ENCODE measurements at regions not wholly inside any gene's neighbourhood (a gene's known extent, or its start where the extent isn't known, plus 50 kb on each side); places are given as distances from the start of the nearest gene placed in this dataset.
"Not testable (repeated sequence)": the region's sequence is repeated elsewhere in the genome, so short reads cannot be mapped to it uniquely, and the experiment has no call there.

GRCh38 chr6:6987749-6988148 is 120.0 kb upstream of the RREB1 start:
- no peak for DNase-seq

- not testable (repeated sequence) for DNase-seq
These were observed 117.7 kb upstream of the RREB1 start for GRCh38 chr6:6990059-6990458.

DNA sequence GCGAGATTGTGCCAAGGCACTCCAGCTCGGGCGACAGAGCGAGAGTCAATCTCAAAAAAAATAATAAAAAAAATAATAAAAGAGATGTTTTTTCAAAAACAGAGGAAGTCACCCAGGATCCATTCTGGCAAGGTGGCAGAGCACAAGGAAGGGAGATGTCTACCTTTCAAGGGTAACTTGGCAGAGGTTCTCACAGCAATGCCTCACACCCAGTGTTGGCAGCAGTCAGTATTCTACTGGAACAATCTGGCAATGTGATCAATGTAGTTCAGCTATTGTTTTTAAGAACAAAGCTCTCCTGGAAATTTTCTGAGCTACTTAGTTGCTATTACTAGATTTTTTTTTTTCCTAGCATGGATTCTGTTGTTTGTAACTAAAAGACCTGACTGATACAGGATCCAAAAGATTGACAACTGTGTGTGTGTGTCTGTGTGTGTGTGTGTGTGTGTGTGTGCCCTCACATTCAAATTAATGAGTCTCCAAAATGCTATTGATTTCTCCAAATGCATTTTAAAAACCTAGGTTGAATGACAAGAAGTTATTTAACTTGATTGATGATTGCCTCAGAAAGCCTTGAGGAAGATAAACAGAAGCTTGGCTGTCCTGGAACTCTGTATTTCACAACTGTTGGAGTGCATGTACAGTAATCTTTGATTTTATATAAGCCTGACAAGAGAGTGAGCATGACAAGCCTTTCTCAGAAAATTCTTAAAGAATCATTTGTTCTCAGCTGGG is 114.1 kb upstream of the RREB1 start:
- no peak for DNase-seq

GRCh38 chr6:6994796-6995195 is 113.0 kb upstream of the RREB1 start:
- DNase-seq: no peak

GRCh38 chr6:6995328-6995727 is 112.4 kb upstream of the RREB1 start:
- DNase-seq: no peak

DNA sequence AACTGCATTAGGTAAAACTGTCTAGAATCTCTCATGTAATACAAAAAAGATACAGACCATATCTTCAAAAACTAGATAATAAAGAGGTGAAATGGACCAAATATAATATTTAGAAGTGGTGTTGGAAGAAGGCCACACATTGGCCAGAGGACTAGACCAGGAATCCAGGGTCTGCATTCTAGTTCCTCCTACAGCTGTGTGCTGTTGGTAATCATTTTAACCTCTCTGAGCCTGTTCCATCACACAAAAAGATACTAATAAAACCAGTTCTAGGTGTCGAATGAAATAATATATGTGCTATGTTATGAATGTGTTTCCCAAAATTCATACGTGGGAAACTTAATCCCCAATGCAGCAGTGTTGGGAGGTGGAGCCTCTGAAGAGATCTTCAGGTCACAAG is 111.6 kb upstream of the RREB1 start:
- DNase-seq: no peak

- DNase-seq: no peak
These were observed 110.2 kb upstream of the RREB1 start for GRCh38 chr6:6997263-6998193.

- no peak for DNase-seq
These were observed 109.6 kb upstream of the RREB1 start for GRCh38 chr6:6998194-6998569.

GRCh38 chr6:7000825-7001777 is 106.7 kb upstream of the RREB1 start:
- no peak for DNase-seq

GRCh38 chr6:7003041-7003440 is 104.7 kb upstream of the RREB1 start:
- DNase-seq: no peak

DNA sequence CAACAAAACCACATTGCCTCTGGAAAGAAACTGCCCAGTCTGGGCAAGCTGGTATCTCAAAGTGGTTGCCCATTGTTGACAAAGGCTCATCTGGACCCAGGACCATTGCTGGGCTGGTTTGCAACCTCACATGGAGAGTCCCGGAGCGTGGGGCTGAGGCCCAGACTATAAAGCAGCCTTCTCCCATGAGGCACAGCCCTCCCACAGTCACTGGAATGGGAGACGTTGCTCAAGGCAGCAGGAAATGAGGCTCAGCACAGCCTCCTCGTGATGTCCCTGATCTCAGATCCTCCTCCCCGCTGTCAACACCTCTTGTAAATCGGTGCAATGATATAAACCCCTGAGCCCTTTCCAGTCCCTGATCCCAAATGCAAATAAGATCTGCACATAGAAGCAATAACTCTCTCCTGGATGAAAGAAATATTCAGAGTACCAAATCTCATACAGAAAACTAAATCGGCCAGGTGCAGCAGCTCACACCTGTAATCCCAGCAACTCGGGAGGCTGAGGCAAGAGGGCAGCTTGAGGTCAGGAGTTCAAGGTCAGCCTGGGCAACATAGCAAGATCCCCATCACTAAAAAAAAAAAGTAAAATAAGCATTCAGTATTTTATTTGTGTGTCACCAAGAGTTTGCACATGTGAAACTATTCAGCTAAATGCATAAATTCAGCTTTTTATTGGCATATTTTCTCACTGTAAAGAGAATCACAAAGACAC is 103.0 kb upstream of the RREB1 start:
- DNase-seq: no peak

- DNase-seq: no peak
These were observed 101.1 kb upstream of the RREB1 start for GRCh38 chr6:7006515-7007191.

- no peak for DNase-seq
These were observed 99.2 kb upstream of the RREB1 start for GRCh38 chr6:7008451-7008988.

GRCh38 chr6:7016226-7016625 is 91.5 kb upstream of the RREB1 start:
- no peak for DNase-seq

DNA sequence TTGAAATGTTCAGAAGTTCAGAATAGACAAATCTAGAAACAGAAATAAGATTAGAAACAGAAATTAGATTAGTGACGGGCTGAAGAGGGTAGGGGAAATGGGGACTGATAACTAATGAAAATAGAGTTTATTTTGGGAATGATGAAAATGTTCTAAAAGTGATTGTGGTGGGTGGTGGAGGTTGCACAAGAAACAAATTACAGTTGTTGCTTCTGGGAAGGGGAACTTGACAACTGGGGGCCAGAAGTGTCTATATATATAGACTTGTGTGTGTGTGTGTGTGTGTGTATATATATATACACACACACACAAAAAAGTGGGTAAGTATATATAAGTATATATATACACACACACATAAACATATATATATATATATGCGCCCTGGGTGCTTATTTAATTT is 86.5 kb upstream of the RREB1 start:
- no peak for DNase-seq

DNA sequence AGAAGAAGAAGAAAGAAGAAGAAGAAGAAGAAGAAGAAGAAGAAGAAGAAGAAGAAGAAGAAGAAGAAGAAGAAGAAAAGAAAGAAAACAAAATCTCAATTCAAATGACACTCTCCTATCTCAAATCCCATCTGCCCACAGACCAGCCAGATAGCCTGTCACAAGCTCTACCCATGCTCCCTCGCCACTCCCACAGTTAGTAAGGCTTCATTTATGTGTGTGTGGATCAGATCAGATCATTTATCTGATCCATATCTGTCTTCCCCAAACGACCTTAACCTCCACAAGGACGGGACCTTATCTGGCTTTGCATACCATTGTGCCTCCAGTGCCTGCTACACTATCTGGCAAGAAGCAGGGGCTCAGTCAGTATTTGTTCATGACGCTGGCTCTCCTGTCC is 81.9 kb upstream of the RREB1 start:
- DNase-seq: no peak

DNA sequence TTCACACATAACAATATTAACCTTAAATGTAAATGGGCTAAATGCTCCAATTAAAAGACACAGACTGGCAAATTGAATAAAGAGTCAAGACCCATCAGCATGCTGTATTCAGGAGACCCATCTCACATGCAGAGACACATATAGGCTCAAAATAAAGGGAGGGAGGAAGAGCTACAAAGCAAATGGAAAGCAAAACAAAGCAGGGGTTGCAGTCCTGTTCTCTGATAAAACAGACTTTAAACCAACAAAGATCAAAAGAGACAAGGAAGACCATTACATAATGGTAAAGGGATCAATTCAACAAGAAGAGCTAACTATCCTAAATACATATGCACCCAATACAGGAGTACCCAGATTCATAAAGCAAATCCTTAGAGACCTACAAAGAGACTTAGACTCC is 78.8 kb upstream of the RREB1 start:
- not testable (repeated sequence) for DNase-seq

DNA sequence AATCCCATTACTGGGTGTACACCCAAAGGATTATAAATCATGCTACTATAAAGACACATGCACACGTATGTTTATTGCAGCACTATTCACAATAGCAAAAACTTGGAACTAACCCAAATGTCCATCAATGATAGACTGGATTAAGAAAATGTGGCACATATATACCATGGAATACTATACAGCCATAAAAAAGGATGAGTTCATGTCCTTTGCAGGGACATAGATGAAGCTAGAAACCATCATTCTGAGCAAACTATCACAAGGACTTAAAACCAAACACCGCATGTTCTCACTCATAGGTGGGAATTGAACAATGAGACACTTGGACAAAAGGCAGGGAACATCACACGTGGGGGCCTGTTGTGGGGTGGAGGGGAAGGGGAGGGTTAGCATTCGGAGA is 76.8 kb upstream of the RREB1 start:
- DNase-seq: not testable (repeated sequence)

- no peak for DNase-seq
These were observed 74.6 kb upstream of the RREB1 start for GRCh38 chr6:7033202-7033601.

GRCh38 chr6:7034055-7034454 is 73.7 kb upstream of the RREB1 start:
- DNase-seq: no peak

DNA sequence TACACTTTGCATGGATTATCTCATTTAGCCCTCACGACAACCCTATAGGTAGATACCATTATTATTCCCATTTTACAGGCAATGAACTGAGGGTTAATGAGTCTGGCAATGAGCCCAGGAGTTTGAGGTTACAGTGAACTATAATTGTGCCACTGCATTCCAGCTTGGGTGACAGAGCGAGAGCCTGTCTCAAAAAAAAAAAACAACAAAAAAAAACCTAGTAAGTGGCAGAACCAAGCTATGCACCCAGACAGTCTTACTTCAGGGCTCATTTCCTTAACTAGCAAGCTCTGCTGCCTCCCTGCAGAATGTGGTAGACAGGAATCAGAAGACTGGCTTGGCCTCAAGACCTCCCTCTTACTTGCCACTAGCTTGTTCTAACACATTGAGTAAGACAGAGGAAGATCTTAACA is 71.9 kb upstream of the RREB1 start:
- no peak for DNase-seq
